MM.1S (cell line): ENCODE measurements at regions not wholly inside any gene's neighbourhood (a gene's known extent, or its start where the extent isn't known, plus 50 kb on each side); places are given as distances from the start of the nearest gene placed in this dataset.

Experiments
- DNase-seq: peaks from one replicate; pipeline ENCODE4 v3.0.0-alpha.2; 2015
- H2AFZ ChIP-seq: fragments of 300-600 bp; sonication (generic); 2 replicates; pipeline ENCODE4 v1.6.0; 2016; ENCODE audit warnings: antibody characterized with exemption, low read length
- H3F3A ChIP-seq: fragments of 300-600 bp; sonication (generic); 2 replicates; pipeline ENCODE4 v1.6.1; 2016; ENCODE audit warnings: mild to moderate bottlenecking, antibody characterized with exemption, low read length, moderate library complexity, mixed read lengths; ENCODE audit not compliant: insufficient read depth
- H3K27ac ChIP-seq: fragments of 300-600 bp; sonication (generic); 2 replicates; pipeline ENCODE4 v1.5.1; 2016; ENCODE audit warnings: mild to moderate bottlenecking, low read length
- H3K27me3 ChIP-seq: fragments of 300-600 bp; sonication (generic); replicated peaks from 2 replicates; pipeline ENCODE4 v1.6.0; 2016; ENCODE audit warnings: low read length; ENCODE audit not compliant: insufficient read depth
- H3K36me3 ChIP-seq: fragments of 300-600 bp; sonication (generic); replicated peaks from 2 replicates; pipeline ENCODE4 v1.6.1; 2016; ENCODE audit warnings: mild to moderate bottlenecking, low read length, mixed read lengths; ENCODE audit not compliant: insufficient read depth
- H3K4me1 ChIP-seq: fragments of 300-600 bp; sonication (generic); 2 replicates; pipeline ENCODE4 v1.6.1; 2016; ENCODE audit warnings: low read length, mixed read lengths
- H3K4me2 ChIP-seq: fragments of 300-600 bp; sonication (generic); 2 replicates; pipeline ENCODE4 v1.6.0; 2016; ENCODE audit warnings: low read depth, low read length
- H3K4me3 ChIP-seq: fragments of 300-600 bp; sonication (generic); 2 replicates; pipeline ENCODE4 v1.5.1; 2016; ENCODE audit warnings: low read length, mixed read lengths
- H3K79me2 ChIP-seq: fragments of 300-600 bp; sonication (generic); 2 replicates; pipeline ENCODE4 v1.6.1; 2016; ENCODE audit warnings: mixed run types, low read length, mixed read lengths
- H3K9ac ChIP-seq: fragments of 300-600 bp; sonication (generic); 2 replicates; pipeline ENCODE4 v1.6.1; 2016; ENCODE audit warnings: low read length, mixed read lengths
- H3K9me2 ChIP-seq: fragments of 300-600 bp; sonication (generic); replicated peaks from 2 replicates; pipeline ENCODE4 v1.6.1; 2016; ENCODE audit warnings: mild to moderate bottlenecking, low read length, mixed read lengths; ENCODE audit not compliant: insufficient read depth
- H3K9me3 ChIP-seq: fragments of 300-600 bp; sonication (generic); replicated peaks from 2 replicates; pipeline ENCODE4 v1.6.1; 2016; ENCODE audit warnings: mild to moderate bottlenecking, low read length, mixed read lengths; ENCODE audit not compliant: insufficient read depth
- H4K20me1 ChIP-seq: fragments of 300-600 bp; sonication (generic); 2 replicates; pipeline ENCODE4 v1.6.1; 2016; ENCODE audit warnings: mild to moderate bottlenecking, low read length, moderate library complexity, mixed read lengths; ENCODE audit not compliant: insufficient read depth
- EZH2 ChIP-seq: fragments of 300-600 bp; sonication (generic); optimal IDR thresholded peaks from 2 replicates; pipeline ENCODE3; 2017; ENCODE audit warnings: low read depth, mild to moderate bottlenecking, antibody characterized with exemption, low read length, mixed read lengths
- EZH2phosphoT487 ChIP-seq: fragments of 300-600 bp; sonication (generic); IDR thresholded peaks from 2 replicates; pipeline ENCODE4 v1.6.1; 2018; ENCODE audit warnings: antibody characterized with exemption, low read length
- TF ChIP-seq, protein P1 (sequence below): fragments of 300-600 bp; sonication (generic); IDR thresholded peaks from 2 replicates; pipeline ENCODE4 v1.5.1; 2016; ENCODE audit warnings: antibody characterized with exemption, low read length, mixed read lengths

DNA sequence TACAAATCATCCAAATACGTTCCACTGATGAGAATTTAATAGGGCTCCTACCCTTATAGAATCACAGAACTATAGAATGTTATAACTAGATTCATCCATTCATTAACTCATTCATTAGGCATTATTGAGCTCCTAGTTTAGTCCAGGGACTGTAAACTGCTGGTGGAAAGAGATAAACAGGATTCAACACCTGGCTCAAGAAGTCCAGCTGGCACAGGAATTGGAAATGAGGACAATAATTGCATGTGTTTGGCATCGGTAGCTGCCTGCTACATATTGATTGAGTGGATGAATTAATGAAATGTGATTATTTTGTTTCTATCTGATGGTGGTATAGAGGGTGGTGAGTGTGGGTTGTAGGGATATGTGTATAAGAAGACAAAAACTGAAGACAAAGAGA lies 100.8 kb upstream of the TLE1 start:
- H3K27me3 ChIP-seq = no peaks in the 10 kb centered on the region
- H3K9me2 ChIP-seq = no peaks in the 10 kb centered on the region
- no peak overlapping the region for H3K4me3 ChIP-seq
- TF ChIP-seq EZH2 = no peak
- TF ChIP-seq, protein P1, sequence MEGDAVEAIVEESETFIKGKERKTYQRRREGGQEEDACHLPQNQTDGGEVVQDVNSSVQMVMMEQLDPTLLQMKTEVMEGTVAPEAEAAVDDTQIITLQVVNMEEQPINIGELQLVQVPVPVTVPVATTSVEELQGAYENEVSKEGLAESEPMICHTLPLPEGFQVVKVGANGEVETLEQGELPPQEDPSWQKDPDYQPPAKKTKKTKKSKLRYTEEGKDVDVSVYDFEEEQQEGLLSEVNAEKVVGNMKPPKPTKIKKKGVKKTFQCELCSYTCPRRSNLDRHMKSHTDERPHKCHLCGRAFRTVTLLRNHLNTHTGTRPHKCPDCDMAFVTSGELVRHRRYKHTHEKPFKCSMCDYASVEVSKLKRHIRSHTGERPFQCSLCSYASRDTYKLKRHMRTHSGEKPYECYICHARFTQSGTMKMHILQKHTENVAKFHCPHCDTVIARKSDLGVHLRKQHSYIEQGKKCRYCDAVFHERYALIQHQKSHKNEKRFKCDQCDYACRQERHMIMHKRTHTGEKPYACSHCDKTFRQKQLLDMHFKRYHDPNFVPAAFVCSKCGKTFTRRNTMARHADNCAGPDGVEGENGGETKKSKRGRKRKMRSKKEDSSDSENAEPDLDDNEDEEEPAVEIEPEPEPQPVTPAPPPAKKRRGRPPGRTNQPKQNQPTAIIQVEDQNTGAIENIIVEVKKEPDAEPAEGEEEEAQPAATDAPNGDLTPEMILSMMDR = no peak
- TF ChIP-seq EZH2phosphoT487 = no peak
- no peaks in the 10 kb centered on the region for H4K20me1 ChIP-seq
- no peak overlapping the region for H3K4me2 ChIP-seq
- H2AFZ ChIP-seq = no peak overlapping the region
- no peaks in the 10 kb centered on the region for H3K4me1 ChIP-seq
- H3K27ac ChIP-seq = no peak overlapping the region
- no peak overlapping the region for H3K9ac ChIP-seq
- no peaks in the 10 kb centered on the region for H3K79me2 ChIP-seq
- no peaks in the 10 kb centered on the region for H3K9me3 ChIP-seq
- H3K36me3 ChIP-seq = no peaks in the 10 kb centered on the region
- no peak for DNase-seq
- no peaks in the 10 kb centered on the region for H3F3A ChIP-seq

DNA sequence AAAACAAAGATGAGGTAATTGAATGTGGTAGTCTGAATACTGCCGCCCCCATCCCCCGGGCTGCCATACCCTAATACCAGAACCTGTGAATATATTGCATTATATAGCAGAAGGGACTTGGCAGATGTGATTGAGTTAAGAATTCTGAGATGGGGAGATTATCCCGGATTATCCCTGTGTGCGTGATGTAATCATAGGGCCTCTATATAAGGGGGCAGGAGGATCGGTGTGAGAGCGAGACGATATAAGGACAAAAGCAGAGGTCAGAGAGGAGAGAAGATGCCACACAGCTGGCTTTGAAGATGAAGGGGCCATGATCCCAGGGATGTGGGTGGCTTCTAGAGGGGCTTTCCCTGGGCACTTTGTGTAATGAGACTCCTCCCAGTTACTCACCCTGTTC lies 101.7 kb upstream of the TLE1 start:
- TF ChIP-seq EZH2phosphoT487 (no peak), EZH2 (no peak)
- TF ChIP-seq, protein P1 = no peak
- Histone ChIP-seq H3K4me3 (no peak overlapping the region), H3K4me1 (no peaks in the 10 kb centered on the region), H3K9me2 (no peaks in the 10 kb centered on the region), H3F3A (no peaks in the 10 kb centered on the region), H3K36me3 (no peaks in the 10 kb centered on the region), H2AFZ (no peak overlapping the region), H3K9ac (no peak overlapping the region), H3K79me2 (no peaks in the 10 kb centered on the region), H3K4me2 (no peak overlapping the region), H3K27me3 (no peaks in the 10 kb centered on the region), H3K27ac (no peak overlapping the region), H4K20me1 (no peaks in the 10 kb centered on the region), H3K9me3 (no peaks in the 10 kb centered on the region)
- no peak for DNase-seq

DNA sequence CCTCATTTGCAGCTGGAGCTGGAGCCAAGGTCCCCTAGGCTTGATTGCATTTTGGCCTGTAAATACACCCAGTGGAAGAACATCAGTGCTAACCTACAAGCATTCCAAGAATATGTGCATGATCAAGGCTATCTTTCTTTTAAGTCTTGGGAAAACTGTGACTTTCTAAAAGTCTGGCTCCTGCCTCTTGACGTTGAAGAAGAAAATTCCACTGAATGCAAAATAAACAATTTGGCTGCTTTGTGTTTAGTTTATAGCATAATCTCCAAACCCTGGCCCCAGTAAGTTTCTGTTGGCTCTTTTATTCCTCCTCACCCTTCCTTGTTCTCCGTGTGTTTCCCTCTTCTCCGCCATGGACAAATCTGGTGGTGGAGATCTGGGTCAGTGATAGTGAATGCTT lies 109.3 kb upstream of the TLE1 start:
- Histone ChIP-seq H3K27me3 (no peaks in the 10 kb centered on the region), H2AFZ (no peak overlapping the region), H3F3A (no peaks in the 10 kb centered on the region), H3K4me3 (no peak overlapping the region), H3K9me3 (no peaks in the 10 kb centered on the region), H3K4me1 (no peaks in the 10 kb centered on the region), H3K79me2 (no peaks in the 10 kb centered on the region), H3K4me2 (no peak overlapping the region), H3K9me2 (no peaks in the 10 kb centered on the region), H3K27ac (no peak overlapping the region), H3K36me3 (no peaks in the 10 kb centered on the region), H3K9ac (no peak overlapping the region), H4K20me1 (no peaks in the 10 kb centered on the region)
- TF ChIP-seq, protein P1 = no peak
- no peak for TF ChIP-seq EZH2phosphoT487
- no peak for TF ChIP-seq EZH2
- no peak for DNase-seq
